Stimulated activated CD8-positive, alpha-beta memory T cell treated with anti-CD3 and anti-CD28 coated beads, Interleukin-15, amount 100 ng/mL, for 4 hours (primary cell): ENCODE measurements at regions not wholly inside any gene's neighbourhood (a gene's known extent, or its start where the extent isn't known, plus 50 kb on each side); places are given as distances from the start of the nearest gene placed in this dataset.

ENCODE experiments used
- DNase-seq, 2 donors: peaks; one replicate each; pipeline ENCODE4 v3.0.0-alpha.2; 2020; ENCODE audit warnings: low read depth in 2 of 2

- no peak for DNase-seq
Measured at GRCh38 chr6:104617591-104617990, 242.1 kb downstream of the HACE1 start.

- no peak for DNase-seq
Measured at GRCh38 chr6:104614394-104614793, 245.3 kb downstream of the HACE1 start.

GRCh38 chr6:104613416-104614001 lies 246.2 kb downstream of the HACE1 start:
- no peak for DNase-seq

- DNase-seq, result no peak
Measured at GRCh38 chr6:104612541-104612940, 247.2 kb downstream of the HACE1 start.

GRCh38 chr6:104608101-104608500 lies 251.6 kb downstream of the HACE1 start:
- no peak for DNase-seq

- no peak for DNase-seq
Measured at GRCh38 chr6:104607501-104607900, 252.2 kb downstream of the HACE1 start.

- DNase-seq, result no peak
Measured at GRCh38 chr6:104606361-104606760, 253.4 kb downstream of the HACE1 start.

GRCh38 chr6:104604685-104605084 lies 255.0 kb downstream of the HACE1 start:
- no peak for DNase-seq

- DNase-seq, result no peak
Measured at GRCh38 chr6:104603108-104603745, 256.5 kb downstream of the HACE1 start.

- DNase-seq, result no peak
Measured at GRCh38 chr6:104601721-104602120, 258.0 kb downstream of the HACE1 start.

- DNase-seq, result no peak
Measured at GRCh38 chr6:104601131-104601651, 258.5 kb downstream of the HACE1 start.

GRCh38 chr6:104600639-104600931 lies 259.1 kb downstream of the HACE1 start:
- DNase-seq, result no peak

GRCh38 chr6:104599821-104600638 lies 259.7 kb downstream of the HACE1 start:
- DNase-seq, result no peak

GRCh38 chr6:104597541-104598050 lies 262.1 kb downstream of the HACE1 start:
- no peak for DNase-seq

- no peak for DNase-seq
Measured at GRCh38 chr6:104596091-104596490, 263.6 kb downstream of the HACE1 start.

- DNase-seq, result no peak
Measured at GRCh38 chr6:104595311-104595820, 264.4 kb downstream of the HACE1 start.

- no peak for DNase-seq
Measured at GRCh38 chr6:104591573-104592334, 268.0 kb downstream of the HACE1 start.

GRCh38 chr6:104589940-104590339 lies 269.8 kb downstream of the HACE1 start:
- DNase-seq, result no peak

GRCh38 chr6:104585646-104586045 lies 274.1 kb downstream of the HACE1 start:
- DNase-seq, result no peak

GRCh38 chr6:104580452-104580851 lies 279.3 kb downstream of the HACE1 start:
- DNase-seq, result no peak

GRCh38 chr6:104579310-104579863 lies 280.3 kb downstream of the HACE1 start:
- no peak for DNase-seq
